ENCODE measurements at regions not wholly inside any gene's neighbourhood (a gene's known extent, or its start where the extent isn't known, plus 50 kb on each side); places are given as distances from the start of the nearest gene placed in this dataset.

- no peak for DNase-seq
Observed at GRCh38 chr11:105553025-105553424, 56.8 kb upstream of the GRIA4 start.

GRCh38 chr11:105548359-105548758 is 61.5 kb upstream of the GRIA4 start:
- DNase-seq, result peak in 2 of 3 donors; percentile 2 to 14

DNA sequence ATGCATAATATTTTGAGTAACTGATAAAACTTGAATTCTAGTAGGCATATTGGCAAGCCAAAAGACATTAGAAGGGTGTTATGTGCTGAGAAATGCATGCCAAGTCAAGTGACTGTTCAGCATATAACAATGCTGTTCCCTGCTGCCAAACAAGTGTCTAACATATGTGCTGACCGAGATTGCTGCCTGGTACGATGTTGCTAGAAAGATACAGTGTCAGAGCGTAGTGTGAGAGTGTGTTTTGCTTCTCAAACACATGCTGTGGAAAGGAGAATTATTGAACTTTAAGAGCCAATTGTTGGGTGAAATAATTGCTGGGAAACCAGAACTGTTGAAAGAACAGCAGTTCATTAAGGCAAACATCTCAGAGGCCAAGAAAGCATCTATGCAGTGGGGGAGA is 71.3 kb upstream of the GRIA4 start:
- DNase-seq, result no peak

DNA sequence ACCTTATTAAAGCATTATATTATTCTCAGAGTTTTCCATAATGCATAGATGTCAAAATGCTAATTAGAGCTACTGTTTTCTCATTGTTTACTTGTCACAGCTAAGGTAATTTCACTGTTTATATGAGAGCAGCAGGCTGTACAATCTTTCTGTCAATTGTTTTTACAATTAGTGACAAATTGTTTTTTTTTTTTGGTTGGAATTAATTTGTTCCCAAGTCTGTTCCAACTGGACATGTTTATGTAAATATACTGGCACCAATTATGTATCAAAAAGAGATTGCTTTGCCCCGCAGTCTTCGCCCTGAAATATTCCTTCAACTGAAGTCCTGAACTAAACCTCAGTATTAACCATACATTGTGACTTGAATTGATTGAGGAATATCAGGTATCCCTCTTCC is 72.3 kb upstream of the GRIA4 start:
- no peak for DNase-seq

GRCh38 chr11:105524286-105524685 is 85.6 kb upstream of the GRIA4 start:
- no peak for DNase-seq

DNA sequence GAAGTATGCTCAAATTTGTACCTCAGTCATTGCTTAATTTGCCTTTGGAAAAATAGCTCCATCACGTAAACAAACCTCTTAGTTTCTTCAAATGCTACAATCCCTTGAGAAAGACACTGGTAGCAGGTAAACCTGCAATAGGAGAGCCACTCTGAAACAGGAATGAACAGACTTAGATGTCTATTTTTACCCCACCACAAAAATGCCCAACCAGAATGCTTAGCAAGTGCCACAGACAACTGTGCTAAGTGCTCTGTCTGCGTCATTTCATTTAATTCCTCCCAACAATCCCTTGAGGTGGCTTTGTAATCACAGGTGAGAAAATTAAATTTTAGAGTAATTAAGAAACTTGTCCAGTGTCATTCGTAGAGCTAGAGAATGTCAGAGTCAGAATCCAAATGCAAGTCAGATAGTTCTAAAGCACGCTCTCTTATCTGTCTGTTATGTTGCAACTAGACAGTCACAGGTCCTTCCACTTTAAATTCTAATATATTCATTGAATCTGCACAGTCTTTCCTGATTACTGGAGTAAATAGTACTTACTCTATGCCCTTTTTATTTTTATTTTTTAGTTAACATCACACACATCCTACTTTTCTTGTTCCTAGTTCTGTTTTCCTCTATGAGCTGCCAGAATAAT is 89.0 kb upstream of the GRIA4 start:
- no peak for DNase-seq

- DNase-seq, result no peak
Observed at GRCh38 chr11:105507496-105508254, 102.2 kb upstream of the GRIA4 start.

- no peak for DNase-seq
Observed at GRCh38 chr11:105492010-105492409, 117.9 kb upstream of the GRIA4 start.

DNA sequence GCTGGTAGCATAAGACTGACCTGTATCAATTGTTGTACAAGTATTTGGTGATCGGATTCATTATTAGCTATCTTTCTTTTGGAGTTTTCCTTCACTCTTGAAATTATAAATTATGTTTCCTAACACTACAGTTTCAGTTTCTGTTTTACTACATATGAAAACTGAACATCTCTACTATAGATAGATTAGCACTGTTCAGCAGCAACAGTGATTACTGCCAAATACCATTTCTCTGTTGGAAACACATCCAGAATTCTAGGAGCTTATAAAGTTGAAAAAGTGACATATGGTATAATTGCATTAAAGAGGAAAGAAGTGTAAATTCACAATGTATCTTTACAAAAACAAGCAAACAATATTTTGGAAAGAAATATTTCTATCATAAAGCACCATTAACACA is 118.5 kb upstream of the GRIA4 start:
- peak in 1 of 3 donors; percentile 26 for DNase-seq

DNA sequence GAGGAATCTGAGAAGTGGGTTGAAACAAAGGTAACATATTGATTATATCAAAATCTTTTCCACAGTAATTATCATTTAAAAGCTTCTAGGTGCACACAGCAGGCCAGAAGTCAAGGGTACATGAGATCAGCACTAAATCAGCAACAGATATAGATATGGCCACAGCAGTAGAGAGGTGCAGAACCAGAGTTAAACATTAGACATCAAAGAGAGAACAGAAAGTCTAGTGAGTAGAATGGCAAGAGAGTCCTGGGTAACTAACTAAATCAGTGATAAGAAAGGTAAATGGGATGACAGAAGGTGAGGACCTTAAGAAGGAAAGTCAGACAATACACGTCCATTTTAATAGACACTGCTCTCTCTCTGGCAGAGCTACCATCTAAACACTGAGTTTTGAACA is 119.5 kb upstream of the GRIA4 start:
- DNase-seq, result no peak

DNA sequence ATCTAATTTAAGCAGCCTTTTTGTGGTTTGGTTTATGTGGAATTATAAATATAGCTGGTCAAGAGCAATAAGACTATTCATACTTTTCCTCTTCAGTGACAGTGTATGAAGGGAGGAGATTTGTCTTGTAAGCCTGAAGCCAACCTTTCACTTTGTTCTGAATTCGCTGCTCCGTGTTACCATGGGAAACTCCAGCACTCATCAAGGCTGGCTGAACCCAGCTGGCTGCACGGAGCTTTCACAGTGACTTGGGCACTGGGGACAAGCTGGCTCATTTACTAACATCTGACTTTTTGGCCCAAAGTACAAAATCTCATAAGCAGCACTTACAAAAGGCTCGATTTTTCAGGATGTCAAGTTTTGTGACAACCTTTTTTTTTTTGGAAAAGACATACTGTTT is 120.4 kb upstream of the GRIA4 start:
- peak; percentile 34 to 61 (median 40) for DNase-seq

- no peak for DNase-seq
Observed at GRCh38 chr11:105486929-105487328, 122.9 kb upstream of the GRIA4 start.

DNA sequence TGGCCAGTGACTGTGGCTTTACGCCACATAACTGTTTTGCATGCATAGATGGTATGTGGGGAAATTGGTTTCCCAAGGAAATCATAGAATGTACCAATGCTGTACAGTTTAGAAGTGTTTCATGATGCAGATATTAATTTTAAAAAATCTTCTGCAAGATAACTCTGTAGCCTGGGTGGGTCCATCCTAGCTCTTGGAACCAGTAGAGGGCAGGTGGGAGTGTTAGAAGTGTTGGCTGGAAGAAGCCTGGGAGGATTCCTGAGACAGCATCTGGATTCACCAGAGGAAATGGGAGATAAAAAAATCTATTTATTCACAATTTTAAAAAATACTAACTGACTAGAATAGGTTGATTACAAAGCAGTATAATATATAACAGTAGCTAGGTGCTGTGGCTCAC is 139.9 kb upstream of the GRIA4 start:
- DNase-seq, result no peak

GRCh38 chr11:105468154-105468553 is 141.7 kb upstream of the GRIA4 start:
- DNase-seq, result no peak

DNA sequence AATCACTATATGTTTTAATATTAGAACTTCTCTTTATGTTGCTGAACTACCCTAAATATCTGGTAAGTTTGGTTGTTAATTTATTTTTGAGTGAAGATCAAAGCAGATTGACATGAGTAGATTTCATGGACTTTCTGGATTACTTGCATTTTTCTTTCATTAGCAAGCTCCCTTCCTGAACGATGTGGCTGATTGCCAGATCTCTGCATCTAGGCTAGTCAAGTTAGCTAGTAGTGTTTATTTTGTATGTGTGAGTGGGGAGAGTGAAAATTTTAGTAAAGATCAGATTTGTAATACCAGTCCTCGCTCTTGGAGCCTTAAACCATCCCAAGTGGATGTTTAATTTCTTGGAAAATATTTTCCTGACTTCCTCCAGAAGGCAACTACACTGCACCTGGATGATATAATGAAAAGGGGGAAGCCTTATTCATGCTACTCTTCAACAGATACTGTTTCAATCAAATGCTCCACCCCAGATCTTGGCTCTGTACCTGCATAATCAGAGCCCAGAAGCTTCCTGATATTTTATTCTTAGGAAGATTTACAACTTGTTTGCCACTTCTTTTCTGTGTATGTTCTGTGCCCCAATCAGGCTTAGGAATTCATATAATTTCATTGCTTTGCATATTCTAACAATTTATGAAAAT is 143.2 kb upstream of the GRIA4 start:
- DNase-seq, result peak in 2 of 3 donors; percentile 15 to 24

DNA sequence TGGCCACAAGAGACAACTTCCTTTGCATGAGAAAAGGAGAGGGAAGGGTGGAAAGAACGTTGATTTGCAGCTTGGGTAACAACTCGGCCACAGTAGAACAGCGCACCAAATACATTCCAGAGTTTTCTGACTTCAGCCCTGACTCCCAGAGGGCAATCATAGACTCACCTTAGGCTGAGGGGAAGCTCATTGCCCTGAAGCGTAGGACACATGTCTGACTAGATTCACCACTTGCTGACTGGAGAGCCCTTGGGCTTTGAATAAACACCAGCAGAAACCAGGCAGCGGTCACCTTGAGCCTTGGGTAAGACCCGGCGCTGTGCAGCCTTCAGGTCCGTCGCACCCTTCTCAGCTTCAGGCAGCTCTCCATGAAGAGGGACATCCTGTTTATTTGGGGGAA is 151.8 kb upstream of the GRIA4 start:
- DNase-seq, result no peak

DNA sequence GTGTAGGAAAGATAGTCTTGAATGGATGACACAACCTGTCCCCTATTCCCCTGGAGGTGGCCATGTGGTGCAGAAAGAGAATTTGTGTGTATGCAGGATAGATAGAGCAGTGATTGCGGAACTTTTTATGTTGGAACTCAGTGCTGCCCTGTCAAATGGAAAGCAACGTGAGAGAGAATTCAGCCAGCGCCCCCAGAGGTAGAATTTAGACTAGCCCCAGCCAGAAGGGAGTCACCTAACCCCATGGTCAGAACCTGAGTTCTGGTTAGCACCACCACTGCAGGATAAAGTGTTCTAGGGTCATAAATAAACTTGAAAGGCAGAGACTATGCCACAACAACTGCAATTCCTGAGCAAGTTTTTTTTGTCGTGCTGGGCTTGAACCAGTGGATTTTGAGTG is 152.9 kb upstream of the GRIA4 start:
- DNase-seq, result no peak

DNA sequence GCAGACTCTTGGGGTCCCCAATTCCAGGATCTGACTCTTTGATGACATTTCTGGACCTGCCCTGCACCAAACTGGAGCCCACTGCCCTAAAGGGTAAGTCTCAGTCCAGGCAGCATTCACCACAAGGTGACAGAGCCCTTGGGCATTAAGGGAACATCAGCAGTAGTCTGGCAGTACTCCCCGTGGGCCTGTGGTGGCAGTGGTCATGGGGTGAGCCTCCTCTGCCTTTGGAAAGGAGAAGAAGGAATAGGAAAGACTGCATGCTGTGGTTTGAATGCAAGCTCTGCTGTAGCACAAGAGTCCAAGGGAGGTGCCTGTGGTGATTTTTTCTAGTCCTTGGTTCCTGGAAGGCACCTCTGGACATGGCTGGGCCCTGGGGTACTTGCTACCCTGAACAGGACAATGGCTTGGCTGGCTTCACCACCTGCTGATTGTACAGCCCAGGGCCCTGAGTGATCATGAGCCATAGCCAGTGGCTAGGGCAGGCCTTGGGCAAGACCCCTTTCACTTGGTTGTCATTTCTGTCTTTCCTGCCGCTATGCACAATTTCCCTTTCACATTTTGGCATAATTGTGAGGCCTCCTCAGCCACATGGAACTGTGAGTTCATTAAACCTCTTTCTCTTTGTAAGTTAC is 160.7 kb upstream of the GRIA4 start:
- no peak for DNase-seq

DNA sequence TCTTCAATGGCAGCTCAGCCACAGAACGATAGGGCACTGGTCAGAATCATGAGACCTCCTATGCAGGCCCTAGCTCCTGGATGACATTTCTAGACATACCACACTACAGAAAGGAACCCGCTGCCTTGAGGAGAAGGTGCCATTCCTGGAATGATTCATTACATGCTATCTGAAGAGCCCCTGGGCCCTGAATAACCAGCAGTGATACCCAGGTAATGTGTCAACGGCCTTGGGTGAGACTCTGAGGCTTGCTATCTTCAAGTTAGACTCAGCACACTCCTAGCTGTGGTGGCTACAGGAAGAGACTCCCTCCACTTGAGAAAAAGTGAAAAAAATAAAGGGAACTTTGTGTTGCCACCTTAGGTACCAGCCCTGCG is 161.2 kb upstream of the GRIA4 start:
- no peak for DNase-seq

GRCh38 chr11:105447936-105448702 is 161.8 kb upstream of the GRIA4 start:
- no peak for DNase-seq

GRCh38 chr11:105443623-105444022 is 166.2 kb upstream of the GRIA4 start:
- DNase-seq, result no peak
